CD4-positive, alpha-beta T cell treated with Interleukin-21 for 1 hour (primary cell): ENCODE measurements at regions not wholly inside any gene's neighbourhood (a gene's known extent, or its start where the extent isn't known, plus 50 kb on each side); places are given as distances from the start of the nearest gene placed in this dataset.

ENCODE experiments used
- DNase-seq: peaks from one replicate; pipeline ENCODE4 v3.0.0-alpha.2; 2020

DNA sequence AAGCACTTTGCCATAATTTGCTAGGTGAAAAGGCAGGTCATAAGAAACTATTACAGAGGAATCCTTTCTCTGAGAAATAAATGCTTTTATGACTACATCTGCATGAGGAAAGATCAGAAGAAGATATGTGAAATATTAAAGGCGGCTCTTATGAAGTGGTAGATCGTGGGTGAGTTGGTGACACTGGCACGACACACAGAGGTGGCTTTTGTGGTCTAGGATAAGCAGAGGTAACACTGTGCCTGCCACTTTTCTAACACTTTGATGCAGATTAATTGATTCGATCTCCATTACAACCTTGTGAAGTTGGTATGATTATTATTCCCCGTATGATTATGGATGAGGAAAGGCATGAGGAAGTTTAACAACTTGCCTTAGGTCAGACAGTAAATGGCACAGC is 60.0 kb upstream of the ELK3 start:
- peak; percentile 18 for DNase-seq

DNA sequence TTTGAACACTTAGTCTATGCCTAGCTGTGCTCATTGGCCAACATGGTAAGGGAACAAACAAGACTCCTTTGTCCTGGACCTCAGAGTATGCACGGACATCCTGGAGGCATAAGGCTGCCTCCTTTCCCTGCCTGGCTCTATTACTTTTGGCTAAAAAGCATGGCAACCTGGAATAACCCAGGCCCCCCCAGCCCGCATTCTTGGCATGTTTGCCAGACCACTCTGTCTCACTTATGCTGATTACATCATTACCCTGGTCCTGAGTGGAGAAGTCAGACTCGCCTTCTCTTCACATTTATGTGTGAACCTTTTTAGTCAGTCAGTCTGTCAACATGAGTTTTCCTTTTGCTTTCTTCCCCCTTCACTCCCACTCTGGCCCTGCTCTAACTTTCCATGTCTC is 58.0 kb upstream of the ELK3 start:
- no peak for DNase-seq

DNA sequence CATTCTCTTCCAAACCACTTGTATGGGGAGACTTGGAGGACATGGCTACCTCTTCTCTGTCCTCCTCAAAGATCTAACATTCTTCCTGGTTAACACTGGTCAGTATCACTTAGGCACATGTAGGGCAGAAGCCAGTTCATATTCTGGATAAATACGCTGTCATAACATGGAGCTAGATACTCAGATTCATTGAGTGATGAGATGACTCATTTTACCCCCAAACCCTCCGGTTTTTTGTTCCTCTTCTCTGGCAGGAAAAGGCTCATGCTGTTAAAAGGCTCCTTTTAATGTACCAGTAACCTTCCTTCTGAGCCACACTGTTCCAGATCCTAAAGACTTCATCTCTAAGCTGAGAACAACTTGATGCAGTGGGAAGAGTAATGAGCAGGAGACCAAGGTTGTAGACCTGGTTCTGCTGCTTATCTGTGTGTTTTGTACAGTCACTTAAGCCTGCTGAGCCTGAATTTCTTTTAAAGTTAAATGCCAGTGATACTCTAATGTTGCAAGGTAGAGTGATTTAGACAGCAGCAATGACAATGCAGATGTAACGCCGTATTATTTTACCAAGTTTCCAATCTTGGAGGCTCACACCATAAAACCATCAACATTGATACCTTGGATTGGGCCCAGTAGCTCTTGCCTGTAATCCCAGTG is 57.3 kb upstream of the ELK3 start:
- DNase-seq = no peak

DNA sequence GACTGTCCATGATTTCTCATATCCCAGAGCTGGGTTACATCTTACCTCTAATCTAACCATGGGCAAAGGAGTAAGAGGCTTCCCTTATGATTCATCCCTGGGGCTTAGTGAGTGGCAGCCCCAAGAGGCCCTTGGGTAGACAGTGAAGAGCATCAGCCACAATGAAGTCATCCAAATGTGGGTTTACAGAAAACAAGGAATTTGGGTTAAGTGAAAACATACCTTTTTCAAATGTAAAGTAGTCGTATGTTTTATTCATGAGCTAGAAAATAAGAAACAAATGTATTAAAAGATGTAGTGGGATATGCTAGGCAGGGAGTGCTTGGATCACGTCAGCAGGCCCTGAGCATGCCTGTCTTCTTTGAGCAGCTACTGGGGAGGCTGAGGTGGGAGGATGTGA is 54.0 kb upstream of the ELK3 start:
- no peak for DNase-seq

DNA sequence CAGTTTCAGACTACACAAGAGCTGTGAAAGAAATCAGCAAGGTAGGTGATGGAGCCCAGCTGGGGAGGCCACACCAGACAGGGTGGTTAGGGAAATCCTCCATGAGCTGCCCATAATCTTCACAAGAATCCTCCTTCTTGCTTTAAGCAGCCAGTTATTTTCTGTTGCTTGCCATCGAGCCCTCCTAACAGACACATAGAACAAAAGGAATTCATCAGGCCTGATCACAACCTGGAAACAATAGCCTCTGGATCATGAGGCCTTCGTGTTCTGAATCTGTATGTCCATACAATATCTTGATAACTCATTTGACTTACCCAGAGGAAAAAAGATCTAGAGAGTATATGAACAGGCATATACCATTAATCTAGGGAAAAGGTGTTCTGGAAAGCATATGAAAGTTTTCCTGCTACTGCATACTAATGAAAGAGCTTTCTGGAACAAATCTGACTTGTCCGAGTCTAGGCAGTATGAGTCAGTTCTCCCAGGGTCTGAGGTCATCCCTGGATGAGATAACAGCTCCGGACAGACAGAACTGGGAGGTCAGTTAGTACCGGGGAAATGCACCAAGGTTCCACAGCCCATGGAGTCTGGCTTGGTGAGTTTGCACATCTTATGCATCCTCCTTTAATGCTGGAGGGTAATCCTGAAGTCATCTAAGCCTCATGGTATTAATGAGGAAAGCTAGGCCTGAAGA is 52.8 kb upstream of the ELK3 start:
- no peak for DNase-seq

DNA sequence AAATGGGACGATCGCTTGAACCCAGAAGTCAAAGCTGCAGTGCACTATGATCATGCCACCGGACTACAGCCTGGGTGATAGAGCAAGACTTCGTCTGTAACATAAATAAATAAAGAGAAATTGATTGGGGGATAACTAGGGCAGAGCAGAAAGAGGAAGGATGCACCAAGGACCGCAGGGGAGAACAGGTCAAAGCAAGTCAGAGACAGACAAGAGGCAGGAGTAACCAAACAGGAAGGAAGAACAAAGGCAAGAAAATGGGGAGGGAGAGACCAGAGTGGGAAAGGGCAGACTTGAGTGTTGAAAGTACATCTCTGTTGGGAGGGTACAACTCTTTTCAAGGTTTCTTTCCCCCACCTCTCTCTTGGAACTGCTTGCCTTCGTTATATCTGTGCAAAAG is 50.8 kb upstream of the ELK3 start:
- DNase-seq = peak; percentile 6

DNA sequence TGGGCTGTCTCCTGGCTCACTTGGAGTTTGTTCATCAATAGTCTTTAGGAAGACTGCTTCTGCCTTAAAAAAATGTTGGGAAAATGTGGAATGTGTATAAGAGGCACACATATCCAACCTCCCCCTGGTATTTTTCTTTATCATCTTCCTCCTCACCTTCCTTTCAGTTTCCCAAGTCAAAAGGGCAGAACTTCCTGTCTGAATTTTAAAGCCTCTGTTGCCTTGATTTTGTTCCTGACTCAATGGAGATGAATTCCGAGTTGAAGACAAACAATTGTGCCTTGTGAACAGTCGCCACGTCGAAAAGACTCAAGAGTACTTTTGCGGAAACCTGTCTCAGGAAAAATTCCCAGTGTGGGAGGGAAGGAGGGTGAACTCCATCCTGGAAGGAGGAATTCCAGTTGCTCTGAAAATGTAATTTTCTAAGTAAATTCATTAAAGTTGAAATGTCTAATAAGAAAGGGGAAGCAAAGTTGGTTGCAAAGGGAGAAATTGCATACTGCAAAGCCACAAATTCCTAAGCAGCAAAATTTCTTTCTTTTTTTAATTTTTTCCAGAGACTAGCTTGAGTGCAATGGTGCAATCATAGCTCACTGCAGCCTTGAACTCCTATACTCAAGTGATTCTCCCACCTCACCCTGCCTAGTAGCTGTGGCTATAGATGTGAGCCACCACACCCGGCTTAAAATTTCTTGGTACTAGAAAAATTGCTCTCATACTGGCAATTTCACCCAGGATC is 50.2 kb upstream of the ELK3 start:
- DNase-seq = no peak
